ENCODE measurements at regions not wholly inside any gene's neighbourhood (a gene's known extent, or its start where the extent isn't known, plus 50 kb on each side); places are given as distances from the start of the nearest gene placed in this dataset.
"Not testable (repeated sequence)": the region's sequence is repeated elsewhere in the genome, so short reads cannot be mapped to it uniquely, and the experiment has no call there.

DNA sequence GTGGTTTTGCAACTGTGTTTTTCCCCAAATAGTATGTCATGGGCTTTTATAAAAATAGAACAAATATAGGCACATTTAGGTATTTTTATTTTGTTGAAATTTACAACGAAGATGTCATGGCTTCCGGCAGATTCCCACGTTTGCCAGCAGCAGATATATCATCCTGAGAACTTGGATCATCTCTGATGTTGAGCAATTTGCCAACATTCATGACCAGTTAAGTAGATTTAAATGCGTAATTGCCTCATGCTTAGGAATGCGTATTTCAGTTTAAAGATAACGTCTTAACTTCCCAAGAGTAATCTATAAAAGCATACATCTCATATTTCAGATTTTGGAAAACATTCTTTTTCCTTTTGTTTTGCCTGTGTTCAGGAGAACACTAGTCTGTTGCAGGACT, 457.8 kb downstream of the QKI start:
- DNase-seq: no peak
- H3K4me1 Mint-ChIP-seq: no peaks in the 10 kb centered on the region
- H3K27ac Mint-ChIP-seq: no peak overlapping the region

DNA sequence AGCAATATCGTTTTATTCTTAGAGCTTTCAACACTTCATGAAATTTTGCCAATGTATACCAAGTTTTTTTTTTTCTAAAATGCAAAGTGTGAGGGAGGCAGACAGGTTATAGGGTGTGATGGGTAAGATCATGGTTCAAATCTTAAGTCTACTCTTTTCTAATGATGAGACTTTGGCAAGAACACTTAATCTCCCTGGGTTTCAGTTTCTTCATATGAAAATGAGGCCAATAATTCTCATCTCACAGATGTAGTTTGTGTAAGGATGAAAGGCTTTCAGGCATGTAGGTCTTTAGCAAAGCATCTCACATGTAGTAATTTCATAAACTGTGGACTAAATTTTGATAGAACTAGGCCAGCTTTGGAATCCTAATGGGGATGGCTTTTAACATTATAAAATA, 457.1 kb downstream of the QKI start:
- H3K36me3 Mint-ChIP-seq (ENCODE audit: low read depth): no peaks in the 10 kb centered on the region
- DNase-seq: no peak
- H3K4me1 Mint-ChIP-seq: no peaks in the 10 kb centered on the region

More for the DNA sequence above, 457.8 kb downstream of the QKI start:
- no peaks in the 10 kb centered on the region for H3K9me3 ChIP-seq (ENCODE audit: control insufficient read depth, low read length, poor library complexity, severe bottlenecking)
- Mint-ChIP-seq H3K4me3 (no peak overlapping the region), H3K27me3 (peaks cover 25% of the 10 kb centered on the region), H3K36me3 (ENCODE audit: low read depth) (peaks cover 2% of the 10 kb centered on the region)
- ATAC-seq: no peak

DNA sequence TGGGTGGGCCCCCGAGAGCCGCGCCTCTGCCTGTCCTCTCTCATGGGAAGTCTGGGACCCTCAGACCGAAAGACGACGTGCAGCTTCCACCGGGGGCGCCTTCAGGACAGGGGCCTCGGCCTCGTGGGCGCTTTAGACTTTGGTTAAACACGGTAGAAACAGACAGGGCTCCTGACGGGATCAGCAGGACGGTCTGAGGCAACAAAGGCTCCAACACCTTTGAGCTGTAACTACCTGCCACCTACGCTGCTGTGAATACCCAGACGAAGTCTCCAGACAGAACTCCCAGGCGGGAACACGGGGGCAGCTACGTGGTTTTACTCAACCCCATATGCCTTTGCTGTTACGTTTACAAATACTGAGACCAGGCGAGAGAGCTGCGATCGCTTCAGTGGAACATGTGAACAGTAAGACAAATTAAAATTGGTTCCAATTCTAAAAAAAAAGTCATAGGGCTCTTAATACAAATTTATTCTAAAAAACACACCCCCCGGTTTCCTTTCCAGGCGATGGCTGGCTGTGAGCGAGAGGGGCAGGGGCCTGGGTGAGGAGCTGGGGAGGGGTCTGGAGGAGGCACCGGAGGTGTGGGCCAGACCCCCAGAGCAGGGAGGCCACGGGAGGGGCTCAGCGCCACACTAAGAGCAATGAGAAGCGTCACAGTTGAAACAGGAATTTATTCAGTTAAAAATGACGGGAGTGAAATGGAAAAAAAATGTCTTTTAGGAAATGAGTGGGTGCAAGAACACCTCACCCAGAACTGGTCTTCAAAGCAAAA, 453.2 kb downstream of the QKI start:
- H3K4me1 Mint-ChIP-seq: no peaks in the 10 kb centered on the region
- ATAC-seq: no peak
- H3K4me3 Mint-ChIP-seq: no peak overlapping the region
- H3K9me3 ChIP-seq (ENCODE audit: control insufficient read depth, low read length, poor library complexity, severe bottlenecking): no peaks in the 10 kb centered on the region
- no peak for DNase-seq
- no peaks in the 10 kb centered on the region for H3K36me3 Mint-ChIP-seq (ENCODE audit: low read depth)
- H3K27me3 Mint-ChIP-seq: peaks cover 18% of the 10 kb centered on the region
- H3K27ac Mint-ChIP-seq: no peak overlapping the region

More for the DNA sequence above, 457.1 kb downstream of the QKI start:
- Mint-ChIP-seq H3K4me3 (no peak overlapping the region), H3K27me3 (peaks cover 24% of the 10 kb centered on the region), H3K27ac (no peak overlapping the region)
- ATAC-seq: no peak
- no peaks in the 10 kb centered on the region for H3K9me3 ChIP-seq (ENCODE audit: control insufficient read depth, low read length, poor library complexity, severe bottlenecking)

DNA sequence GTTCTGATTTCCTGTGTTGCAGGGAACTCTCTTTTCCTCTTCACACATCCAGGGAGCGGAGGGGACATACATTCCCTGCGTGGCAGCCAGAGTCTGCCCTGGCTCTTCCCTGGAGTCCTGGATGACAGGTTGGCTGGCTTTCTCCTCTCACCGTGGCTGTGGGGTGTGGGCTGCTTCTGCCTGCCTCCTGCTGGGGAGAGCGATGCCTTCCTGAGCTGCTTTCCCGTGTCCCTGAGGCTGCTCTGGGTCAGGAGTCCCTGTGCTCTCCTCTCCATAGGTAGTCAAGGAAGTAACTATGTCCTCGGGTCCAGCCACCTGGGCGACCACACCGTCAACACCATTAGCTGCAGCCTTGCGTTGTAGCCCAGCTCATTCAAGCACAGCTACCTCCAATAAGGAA, 451.7 kb downstream of the QKI start:
- Mint-ChIP-seq H3K4me3 (no peak overlapping the region), H3K36me3 (ENCODE audit: low read depth) (no peaks in the 10 kb centered on the region), H3K4me1 (peaks cover 3% of the 10 kb centered on the region), H3K27me3 (peaks cover 25% of the 10 kb centered on the region), H3K27ac (no peak overlapping the region)
- DNase-seq (no peak), ATAC-seq (no peak)
- no peaks in the 10 kb centered on the region for H3K9me3 ChIP-seq (ENCODE audit: control insufficient read depth, low read length, poor library complexity, severe bottlenecking)

DNA sequence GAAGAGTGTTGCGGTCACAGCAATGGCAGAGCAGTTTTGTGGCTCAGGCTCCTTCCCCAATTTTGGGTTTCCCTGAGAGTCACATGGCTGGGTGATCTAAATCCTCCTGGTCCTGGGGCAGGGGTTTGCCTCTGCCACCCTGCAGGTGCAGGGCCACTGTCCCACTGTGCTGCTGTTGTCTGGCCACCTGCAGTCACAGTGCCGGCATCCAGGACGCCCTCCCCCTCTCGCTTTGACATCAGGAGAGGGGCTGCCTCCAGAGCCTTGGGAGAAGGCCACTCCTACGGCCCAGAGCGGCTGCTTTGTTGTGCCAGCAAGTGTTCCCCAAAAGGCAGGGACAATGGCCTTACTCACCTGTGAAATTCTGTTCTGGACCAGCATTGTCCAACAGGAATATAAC, 449.0 kb downstream of the QKI start:
- DNase-seq (no peak), ATAC-seq (no peak)
- H3K27ac Mint-ChIP-seq: no peak overlapping the region
- no peaks in the 10 kb centered on the region for H3K9me3 ChIP-seq (ENCODE audit: control insufficient read depth, low read length, poor library complexity, severe bottlenecking)
- peaks cover 7% of the 10 kb centered on the region for H3K4me1 Mint-ChIP-seq
- H3K4me3 Mint-ChIP-seq: no peak overlapping the region
- H3K27me3 Mint-ChIP-seq: peaks cover 25% of the 10 kb centered on the region
- no peaks in the 10 kb centered on the region for H3K36me3 Mint-ChIP-seq (ENCODE audit: low read depth)

DNA sequence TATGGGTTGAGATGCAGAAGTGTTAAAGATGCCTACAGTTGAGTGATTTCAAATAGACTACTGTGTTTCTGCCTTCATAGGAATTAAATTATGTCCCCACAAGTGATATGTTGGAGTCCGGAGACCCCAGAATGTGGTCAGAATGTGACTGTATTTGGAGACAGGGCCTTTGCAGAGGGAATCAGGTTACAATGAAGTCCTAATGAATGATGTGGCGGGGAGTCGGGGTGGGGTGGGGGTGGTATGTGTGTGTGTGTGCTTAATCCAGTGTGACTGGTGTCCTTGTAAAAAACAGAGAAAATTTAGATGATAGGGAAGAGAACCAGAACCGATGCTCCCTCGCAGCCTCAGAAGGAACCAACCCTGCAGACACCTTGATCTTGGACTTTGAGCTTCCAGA, 448.2 kb downstream of the QKI start:
- DNase-seq (no peak), ATAC-seq (no peak)
- Mint-ChIP-seq H3K4me3 (no peak overlapping the region), H3K36me3 (ENCODE audit: low read depth) (no peaks in the 10 kb centered on the region), H3K4me1 (peaks cover 7% of the 10 kb centered on the region), H3K27ac (no peak overlapping the region), H3K27me3 (peaks cover 24% of the 10 kb centered on the region)
- H3K9me3 ChIP-seq (ENCODE audit: control insufficient read depth, low read length, poor library complexity, severe bottlenecking): no peaks in the 10 kb centered on the region

DNA sequence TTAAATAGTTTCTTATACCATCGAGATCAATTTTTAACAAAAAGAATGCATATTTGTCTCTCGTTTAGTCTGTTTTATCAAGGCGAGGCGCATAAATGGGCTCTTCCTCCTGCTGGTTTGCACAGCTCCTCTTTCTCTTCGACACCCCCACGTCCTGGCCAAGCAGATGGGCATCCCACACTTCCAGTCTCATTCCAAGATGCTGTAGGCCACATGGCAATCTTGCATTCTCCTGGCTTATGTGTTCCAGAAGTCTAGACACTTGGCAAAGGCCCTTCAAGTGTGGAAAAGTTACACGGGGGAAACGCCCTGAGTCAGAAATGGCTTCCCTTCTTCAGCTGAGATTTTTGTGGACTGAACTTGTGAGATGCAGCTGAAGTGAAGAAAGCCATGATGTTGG, 447.1 kb downstream of the QKI start:
- Mint-ChIP-seq H3K36me3 (ENCODE audit: low read depth) (no peaks in the 10 kb centered on the region), H3K27me3 (peaks cover 16% of the 10 kb centered on the region), H3K4me3 (no peak overlapping the region), H3K4me1 (peaks cover 7% of the 10 kb centered on the region), H3K27ac (no peak overlapping the region)
- no peaks in the 10 kb centered on the region for H3K9me3 ChIP-seq (ENCODE audit: control insufficient read depth, low read length, poor library complexity, severe bottlenecking)
- no peak for DNase-seq
- ATAC-seq: no peak

DNA sequence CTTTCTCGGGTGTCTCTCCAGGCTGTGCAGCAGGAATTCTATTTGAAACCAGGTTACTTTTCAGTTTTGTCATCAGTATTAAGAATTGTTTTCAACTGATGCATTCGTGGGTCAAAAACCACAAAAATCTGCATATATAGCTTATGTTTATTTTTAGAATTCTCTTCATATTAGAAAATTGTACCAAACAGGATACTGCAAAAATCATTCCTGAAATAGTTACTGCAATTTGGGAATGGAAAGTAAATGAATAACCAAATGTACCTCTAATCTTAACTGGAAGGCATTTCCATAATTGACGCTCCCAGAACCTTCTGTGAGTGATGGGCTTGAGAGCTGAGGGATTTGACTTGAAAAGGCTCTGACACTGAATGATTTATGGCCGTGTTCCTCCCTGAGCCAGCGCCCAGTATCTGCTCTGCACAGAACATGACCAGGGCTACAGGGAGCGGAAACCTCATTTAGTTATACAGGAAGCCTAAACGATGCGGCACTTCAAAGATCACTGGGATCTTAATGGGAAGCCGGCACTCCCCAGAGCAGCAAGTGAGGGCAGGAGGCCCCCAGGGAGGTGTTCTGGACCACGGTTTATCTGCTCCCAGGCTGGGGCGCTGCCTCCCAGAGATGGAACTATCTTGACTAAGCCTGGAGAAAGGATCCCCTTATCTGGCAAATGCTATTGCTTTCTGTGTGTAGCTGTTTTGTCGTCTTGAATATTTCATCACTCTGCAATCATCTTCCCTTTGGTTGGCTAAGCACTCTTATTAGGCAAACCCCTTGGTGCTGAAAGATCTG, 446.0 kb downstream of the QKI start:
- no peaks in the 10 kb centered on the region for H3K36me3 Mint-ChIP-seq (ENCODE audit: low read depth)
- H3K27ac Mint-ChIP-seq: no peak overlapping the region
- DNase-seq (no peak), ATAC-seq (no peak)
- peaks cover 7% of the 10 kb centered on the region for H3K4me1 Mint-ChIP-seq
- H3K4me3 Mint-ChIP-seq: no peak overlapping the region
- H3K9me3 ChIP-seq (ENCODE audit: control insufficient read depth, low read length, poor library complexity, severe bottlenecking): no peaks in the 10 kb centered on the region
- peaks cover 18% of the 10 kb centered on the region for H3K27me3 Mint-ChIP-seq

DNA sequence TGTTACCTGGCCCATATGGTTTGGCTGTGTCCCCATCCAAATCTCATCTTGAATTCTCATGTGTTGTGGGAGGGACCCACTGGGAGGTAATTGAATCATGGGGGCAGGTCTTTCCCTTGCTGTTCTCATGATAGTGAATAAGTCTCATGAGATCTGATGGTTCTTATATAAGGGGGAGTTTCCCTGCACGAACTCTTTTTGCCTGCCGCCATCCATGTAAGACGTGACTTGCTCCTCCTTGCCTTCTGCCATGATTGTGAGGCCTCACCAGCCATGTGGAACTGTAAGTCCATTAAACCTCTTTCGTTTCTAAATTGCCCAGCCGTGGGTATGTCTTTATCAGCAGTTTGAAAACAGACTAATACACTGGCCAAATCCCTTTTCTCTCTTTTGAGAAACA, 444.4 kb downstream of the QKI start:
- not testable (repeated sequence) for ATAC-seq; H3K4me3 Mint-ChIP-seq; H3K9me3 ChIP-seq (ENCODE audit: control insufficient read depth, low read length, poor library complexity, severe bottlenecking); H3K4me1 Mint-ChIP-seq; DNase-seq; H3K36me3 Mint-ChIP-seq (ENCODE audit: low read depth); H3K27ac Mint-ChIP-seq
- peaks cover 14% of the 10 kb centered on the region for H3K27me3 Mint-ChIP-seq

DNA sequence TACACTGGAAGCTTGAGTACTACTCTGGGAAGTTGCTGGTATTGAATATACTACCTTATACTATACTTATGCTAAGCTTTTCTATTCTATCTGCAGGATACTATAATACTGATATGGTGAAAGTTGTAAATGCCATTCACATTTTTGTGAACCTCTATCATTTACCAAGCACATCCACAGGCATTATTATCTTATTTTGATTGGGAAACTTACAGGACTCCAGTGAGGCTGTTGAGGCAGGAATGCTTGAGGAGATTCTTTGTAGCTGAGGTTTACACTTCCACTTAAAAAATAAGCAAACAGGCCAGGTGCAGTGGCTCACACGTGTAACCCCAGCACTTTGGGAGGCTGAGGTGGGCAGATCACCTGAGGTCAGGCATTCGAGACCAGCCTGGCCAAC, 442.9 kb downstream of the QKI start:
- no peak for ATAC-seq
- H3K4me3 Mint-ChIP-seq: no peak overlapping the region
- DNase-seq: no peak

DNA sequence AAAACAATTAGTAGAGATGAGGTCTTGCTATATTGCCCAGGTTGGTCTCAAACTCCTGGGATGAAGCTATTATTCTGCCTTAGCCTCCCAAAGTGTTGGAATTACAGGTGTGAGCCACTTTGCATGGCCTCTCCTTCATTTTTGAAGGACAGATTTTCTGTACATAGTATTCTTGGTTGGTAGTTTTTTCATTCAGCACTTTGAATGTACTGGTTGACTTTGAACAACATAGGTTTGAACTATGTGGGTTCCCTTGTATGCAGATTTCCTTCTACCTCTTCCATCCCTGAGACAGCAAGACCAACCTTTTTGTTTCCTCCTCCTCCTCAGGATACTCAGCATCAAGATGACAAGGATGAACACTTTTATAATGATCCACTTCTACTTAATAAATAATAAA, 436.4 kb downstream of the QKI start:
- no peak for DNase-seq
- H3K27ac Mint-ChIP-seq: no peak overlapping the region
- H3K9me3 ChIP-seq (ENCODE audit: control insufficient read depth, low read length, poor library complexity, severe bottlenecking): no peaks in the 10 kb centered on the region
- no peaks in the 10 kb centered on the region for H3K4me1 Mint-ChIP-seq
- ATAC-seq: no peak
- no peak overlapping the region for H3K4me3 Mint-ChIP-seq
- H3K27me3 Mint-ChIP-seq: peaks cover 6% of the 10 kb centered on the region
- peaks cover 2% of the 10 kb centered on the region for H3K36me3 Mint-ChIP-seq (ENCODE audit: low read depth)

More for the DNA sequence above, 442.9 kb downstream of the QKI start:
- no peaks in the 10 kb centered on the region for H3K9me3 ChIP-seq (ENCODE audit: control insufficient read depth, low read length, poor library complexity, severe bottlenecking)
- no peaks in the 10 kb centered on the region for H3K36me3 Mint-ChIP-seq (ENCODE audit: low read depth)
- H3K27ac Mint-ChIP-seq: no peak overlapping the region
- peaks cover 14% of the 10 kb centered on the region for H3K27me3 Mint-ChIP-seq
- H3K4me1 Mint-ChIP-seq: peaks cover 7% of the 10 kb centered on the region

DNA sequence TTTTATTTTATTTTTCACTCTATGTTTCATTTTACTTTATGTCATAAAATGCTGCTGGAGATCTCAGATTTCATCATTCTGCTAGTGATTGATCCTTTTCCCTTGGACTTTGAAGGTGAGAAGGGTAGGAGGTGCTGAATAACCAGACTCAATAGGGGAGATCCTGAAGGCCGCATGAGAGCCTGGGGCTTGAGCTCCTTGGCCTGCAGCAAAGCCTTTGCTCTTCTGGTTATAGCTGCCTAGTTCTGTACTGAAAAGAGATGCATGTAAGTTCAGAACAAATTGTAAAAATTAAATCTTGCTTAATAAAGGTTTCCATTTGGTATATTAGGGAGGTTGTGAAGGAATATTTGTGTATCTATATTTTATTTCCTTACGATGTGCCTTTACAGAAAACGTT, 430.2 kb downstream of the QKI start:
- DNase-seq (no peak), ATAC-seq (no peak)
- Mint-ChIP-seq H3K27me3 (no peaks in the 10 kb centered on the region), H3K4me1 (no peaks in the 10 kb centered on the region), H3K36me3 (ENCODE audit: low read depth) (no peaks in the 10 kb centered on the region), H3K4me3 (no peak overlapping the region), H3K27ac (no peak overlapping the region)
- no peaks in the 10 kb centered on the region for H3K9me3 ChIP-seq (ENCODE audit: control insufficient read depth, low read length, poor library complexity, severe bottlenecking)

DNA sequence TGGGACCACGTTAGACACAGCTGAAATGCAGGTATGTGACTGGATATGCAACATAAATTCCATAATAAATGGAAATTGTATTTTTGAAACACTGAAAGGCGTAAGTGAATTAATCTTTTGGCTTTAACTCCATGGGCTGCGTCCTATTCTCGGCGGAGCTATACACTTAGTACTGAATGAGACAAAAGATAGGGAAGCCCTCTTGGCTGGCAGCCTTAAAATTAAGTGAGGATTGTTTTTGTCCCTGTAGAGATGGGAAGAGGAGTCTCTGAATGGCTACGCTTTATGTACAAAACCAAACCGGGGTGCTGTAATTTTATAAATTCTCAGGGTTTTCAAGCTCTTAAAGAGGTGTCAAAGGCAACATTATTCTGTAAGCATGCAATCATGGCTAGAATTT, 429.8 kb downstream of the QKI start:
- no peak for ATAC-seq
- Mint-ChIP-seq H3K4me1 (no peaks in the 10 kb centered on the region), H3K4me3 (no peak overlapping the region), H3K27me3 (no peaks in the 10 kb centered on the region), H3K27ac (no peak overlapping the region), H3K36me3 (ENCODE audit: low read depth) (no peaks in the 10 kb centered on the region)
- no peaks in the 10 kb centered on the region for H3K9me3 ChIP-seq (ENCODE audit: control insufficient read depth, low read length, poor library complexity, severe bottlenecking)
- DNase-seq: no peak

DNA sequence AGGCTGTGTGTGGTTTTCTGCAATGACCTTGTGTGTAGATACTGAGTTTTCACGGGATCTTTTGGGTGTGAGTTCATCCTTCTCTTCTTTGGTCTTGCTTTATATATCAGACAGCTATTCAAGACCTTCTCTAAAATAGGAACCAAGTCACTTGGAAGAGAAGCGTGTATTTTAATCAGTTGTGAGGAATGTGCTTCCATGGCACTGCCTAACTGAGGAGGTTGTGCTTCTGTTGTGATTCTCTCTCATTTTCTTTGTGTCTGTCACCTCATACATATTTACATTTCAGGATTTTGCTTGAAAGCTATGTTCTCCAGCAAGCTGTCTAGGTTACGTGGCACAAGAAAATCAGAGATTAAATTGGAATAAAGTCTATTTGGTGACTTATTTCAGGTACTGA, 428.7 kb downstream of the QKI start:
- Mint-ChIP-seq H3K27me3 (no peaks in the 10 kb centered on the region), H3K4me1 (no peaks in the 10 kb centered on the region), H3K36me3 (ENCODE audit: low read depth) (no peaks in the 10 kb centered on the region), H3K4me3 (no peak overlapping the region), H3K27ac (no peak overlapping the region)
- no peak for DNase-seq
- H3K9me3 ChIP-seq (ENCODE audit: control insufficient read depth, low read length, poor library complexity, severe bottlenecking): no peaks in the 10 kb centered on the region
- ATAC-seq: no peak
